Inflammatory macrophage treated with lipopolysaccharide for 1 hour (primary cell): ENCODE measurements at regions not wholly inside any gene's neighbourhood (a gene's known extent, or its start where the extent isn't known, plus 50 kb on each side); places are given as distances from the start of the nearest gene placed in this dataset.
"Not testable (repeated sequence)": the region's sequence is repeated elsewhere in the genome, so short reads cannot be mapped to it uniquely, and the experiment has no call there.

ENCODE experiments used
- DNase-seq, 2 donors: peaks; one replicate each; pipeline ENCODE4 v3.0.0-alpha.2; 2020 to 2022

DNA sequence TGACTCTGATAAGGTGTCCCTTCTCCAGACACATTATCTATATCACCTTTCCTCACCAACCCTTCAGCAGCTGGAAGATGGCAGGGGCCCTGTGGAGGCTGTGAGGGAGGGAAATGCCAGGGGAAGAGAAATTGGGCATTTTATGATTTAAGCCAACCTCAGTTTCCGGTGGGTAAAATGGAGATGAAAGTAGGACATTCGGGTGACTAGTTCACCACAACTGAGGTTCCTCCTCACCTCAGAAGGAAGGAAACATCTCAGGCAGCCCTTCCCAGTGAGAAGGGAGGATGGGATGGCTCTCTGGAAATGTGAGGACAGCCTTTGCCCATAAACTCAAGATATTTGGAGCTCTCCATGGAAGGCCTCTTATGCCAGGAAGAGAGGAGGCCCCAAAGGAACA, 251.5 kb downstream of the MID1IP1 start:
- DNase-seq, result no peak

- no peak for DNase-seq
These were observed 257.5 kb downstream of the MID1IP1 start for GRCh38 chrX:39058724-39059123.

- DNase-seq, result no peak
These were observed 258.6 kb downstream of the MID1IP1 start for GRCh38 chrX:39059866-39060265.

DNA sequence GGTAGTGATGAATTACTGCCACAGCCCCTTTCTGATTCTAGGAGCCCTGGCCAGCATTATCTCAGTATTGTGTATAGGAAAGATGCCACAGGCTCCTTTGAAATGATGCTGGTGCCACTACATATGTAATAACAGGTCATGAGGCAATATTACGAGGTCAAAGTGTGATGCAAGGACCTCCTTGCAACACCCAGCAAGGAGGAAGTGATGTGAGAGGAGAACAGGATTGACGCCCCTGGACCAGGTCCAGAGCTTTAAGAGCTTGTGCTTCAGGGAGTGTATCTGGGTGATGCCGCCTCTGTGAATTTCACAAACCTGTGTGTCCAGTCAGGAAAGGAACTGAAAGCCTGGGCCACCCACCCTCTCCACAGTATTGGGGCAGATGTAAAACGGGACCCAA, 261.8 kb downstream of the MID1IP1 start:
- peak; percentile 75 to 86 for DNase-seq

DNA sequence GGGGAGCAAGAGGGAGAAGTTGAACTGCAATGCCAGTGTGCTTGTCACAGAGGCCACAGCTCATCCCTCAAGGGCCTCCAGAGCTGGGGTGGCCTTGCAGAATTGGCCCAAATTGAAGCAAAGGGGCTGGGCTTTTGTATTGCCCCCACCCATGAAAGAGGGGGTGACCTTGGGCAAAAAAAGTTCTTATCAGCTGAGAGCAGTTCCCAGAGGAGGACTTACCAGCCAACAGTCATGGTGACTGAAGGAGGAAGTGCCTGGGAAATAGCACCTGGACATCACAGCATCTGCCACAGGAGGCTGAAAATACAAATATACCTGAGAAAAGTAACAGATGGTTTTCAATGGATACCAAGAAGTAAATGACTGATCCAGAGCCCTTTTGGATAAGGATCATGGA, 262.4 kb downstream of the MID1IP1 start:
- no peak for DNase-seq

GRCh38 chrX:39065051-39065871, 264.0 kb downstream of the MID1IP1 start:
- DNase-seq, result no peak

DNA sequence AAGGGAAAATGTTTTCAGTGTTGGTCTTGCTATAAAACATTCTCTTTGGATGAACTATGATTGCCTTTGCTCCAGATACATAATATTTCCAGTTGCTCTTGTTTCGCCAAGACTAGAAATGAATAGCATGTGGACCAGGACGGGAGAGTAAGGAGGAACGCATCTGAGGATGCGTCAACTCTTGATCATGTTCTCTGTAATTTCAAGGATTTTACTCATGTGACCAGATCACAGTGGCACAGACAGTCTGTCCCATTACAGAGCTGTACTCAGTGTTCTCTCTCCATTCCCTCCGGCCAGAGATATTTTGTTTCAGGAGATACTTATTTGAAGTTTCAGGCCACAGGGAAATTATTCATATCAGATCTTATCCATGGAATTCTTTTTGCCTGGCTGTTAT, 266.6 kb downstream of the MID1IP1 start:
- DNase-seq, result no peak

DNA sequence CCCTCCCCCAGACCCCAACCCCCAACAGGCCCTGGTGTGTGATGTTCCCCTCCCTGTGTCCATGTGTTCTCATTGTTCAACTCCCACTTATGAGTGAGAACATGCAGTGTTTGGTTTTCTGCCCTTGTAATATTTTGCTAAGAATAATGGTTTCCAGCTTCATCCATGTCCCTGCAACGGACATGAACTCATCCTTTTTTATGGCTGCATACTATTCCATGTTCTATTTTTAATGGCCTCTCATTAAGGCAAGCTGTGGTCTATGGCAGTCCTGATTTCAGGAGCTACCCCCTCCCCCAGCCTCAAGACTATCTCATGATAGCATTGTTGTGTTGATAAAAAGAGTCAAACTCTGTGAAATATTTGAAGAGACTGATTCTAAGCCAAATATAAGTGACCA, 267.4 kb downstream of the MID1IP1 start:
- not testable (repeated sequence) for DNase-seq

DNA sequence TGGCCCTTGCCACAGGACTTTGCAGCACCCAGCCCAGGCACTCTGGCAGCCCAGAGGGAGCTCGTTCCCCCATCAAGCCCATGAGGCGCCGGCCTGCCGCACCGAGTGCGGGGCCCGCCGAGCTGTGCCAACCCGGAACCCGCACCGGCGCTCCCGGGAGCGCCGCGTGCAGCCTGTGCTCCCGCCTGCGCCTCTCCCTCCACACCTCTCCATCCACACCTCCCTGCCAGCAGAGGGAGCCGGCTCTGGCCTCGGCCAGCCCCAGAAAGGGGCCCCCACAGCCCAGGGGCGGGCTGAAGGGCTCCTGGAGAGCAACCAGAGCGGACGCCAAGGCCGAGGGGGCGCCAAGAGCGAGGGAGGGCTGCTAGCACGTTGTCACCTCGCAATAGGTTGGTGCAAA, 268.8 kb downstream of the MID1IP1 start:
- DNase-seq, result no peak

DNA sequence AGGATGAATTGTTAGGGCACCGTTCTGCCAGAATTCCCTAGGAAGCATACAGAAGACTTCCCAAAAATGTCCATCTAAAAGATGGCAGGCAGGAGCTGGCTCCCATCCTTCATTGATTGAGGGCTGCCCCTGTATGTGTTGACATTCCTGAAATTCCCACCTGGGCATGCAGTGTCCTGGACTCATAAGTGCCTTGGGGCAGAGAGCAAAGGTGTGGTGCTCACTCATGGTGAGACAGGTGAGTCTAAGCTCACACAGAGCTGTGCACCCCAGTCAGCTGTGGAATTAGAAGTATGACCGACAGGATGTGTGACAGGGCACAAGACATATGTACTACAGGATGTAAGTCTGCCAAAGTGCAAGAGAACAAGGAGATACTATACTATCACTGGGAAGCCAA, 271.9 kb downstream of the MID1IP1 start:
- no peak for DNase-seq

GRCh38 chrX:39096599-39096998, 295.3 kb downstream of the MID1IP1 start:
- DNase-seq, result no peak

DNA sequence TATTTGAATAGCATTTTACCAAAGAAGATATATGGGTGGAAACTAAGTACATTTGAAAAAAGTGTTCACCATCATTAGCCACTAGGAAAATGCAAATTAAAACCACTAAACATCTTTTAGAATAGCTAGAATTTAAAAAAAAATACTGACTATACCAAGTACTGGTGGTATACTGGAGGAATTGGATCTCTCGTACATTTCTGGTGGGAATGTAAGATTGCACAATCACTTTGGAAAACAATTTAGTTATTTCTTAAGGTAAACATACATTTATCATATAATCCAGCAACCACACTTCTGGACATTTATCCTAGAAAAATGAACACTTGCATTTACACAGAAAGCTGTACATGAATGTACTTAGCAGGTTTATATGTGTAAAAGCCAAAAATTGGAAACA, 303.5 kb downstream of the MID1IP1 start:
- no peak for DNase-seq

DNA sequence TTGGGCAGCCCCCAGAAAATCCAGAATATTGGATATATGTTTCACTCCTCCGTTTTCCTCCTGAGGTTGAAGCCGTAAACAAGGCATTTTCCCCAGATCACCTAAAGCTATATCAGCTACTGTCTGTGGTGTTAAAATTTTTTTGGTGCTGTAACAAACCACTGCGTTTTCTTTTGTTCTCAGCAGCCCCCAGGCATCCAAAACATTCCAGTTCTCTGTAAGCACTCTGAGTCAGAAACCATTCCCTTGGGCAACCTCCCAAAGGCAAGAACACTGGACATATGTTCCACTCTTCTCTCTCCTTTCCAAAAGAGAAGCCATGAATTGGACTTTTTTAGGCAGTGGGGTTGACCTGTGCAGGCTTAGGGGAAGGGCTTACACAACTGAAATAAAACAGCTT, 310.9 kb downstream of the MID1IP1 start:
- no peak for DNase-seq

DNA sequence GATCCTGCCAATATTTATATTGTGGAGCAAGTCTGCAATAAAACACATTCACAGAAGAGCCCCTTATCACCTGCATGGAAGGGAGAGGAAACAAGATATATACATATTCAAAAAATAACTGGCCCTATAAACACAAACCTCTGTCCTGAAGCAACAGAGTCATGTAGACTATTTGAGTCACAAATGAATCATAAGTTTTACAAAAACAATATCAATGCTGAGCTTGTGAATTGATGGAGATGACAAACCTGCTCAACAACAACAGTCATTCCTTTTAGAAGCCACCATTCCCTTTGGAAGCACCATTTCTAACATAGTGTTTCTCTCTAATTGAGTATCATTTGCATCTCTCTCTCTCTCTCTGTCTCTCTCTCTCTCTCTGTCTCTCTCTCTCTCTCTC, 313.9 kb downstream of the MID1IP1 start:
- no peak for DNase-seq

DNA sequence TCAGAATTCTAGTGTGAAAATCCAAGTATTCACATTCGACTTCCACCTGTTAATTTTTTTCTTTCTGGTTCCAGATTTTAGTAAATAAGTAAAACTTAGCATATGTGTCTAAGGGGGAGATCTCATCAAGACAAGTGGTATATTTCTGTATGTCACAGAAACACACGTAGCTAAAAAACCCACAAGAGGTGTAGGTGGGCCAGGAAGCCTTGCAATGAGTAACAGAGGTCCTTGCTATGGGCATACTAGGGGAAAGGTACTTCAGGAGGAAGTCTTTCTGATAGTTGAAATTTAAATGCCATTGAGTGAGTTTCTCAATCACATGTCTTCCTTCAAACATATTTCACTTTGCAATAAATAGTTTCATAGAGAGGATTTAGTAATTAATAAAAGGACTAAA, 315.8 kb downstream of the MID1IP1 start:
- DNase-seq, result peak in 1 of 2 donors; percentile 12

GRCh38 chrX:39121903-39122302, 320.6 kb downstream of the MID1IP1 start:
- DNase-seq, result no peak

DNA sequence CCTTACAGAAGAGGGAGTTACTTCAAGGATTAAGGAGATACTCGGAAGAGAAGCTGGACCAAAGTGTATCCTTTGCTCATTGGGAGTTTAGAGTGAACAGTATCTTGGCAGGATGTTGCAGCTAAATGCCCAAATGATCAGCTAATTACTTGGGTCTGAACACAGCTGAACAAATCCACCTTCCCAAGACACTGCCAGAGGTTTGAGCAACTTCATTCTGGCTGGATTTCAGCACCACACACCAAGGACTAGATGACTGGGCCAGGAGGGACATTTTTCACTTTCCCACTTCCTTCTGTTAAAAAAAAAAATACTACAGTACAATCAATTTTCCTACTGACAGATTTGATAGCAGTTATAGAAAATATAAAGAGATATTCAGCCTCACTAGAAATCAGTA, 324.6 kb downstream of the MID1IP1 start:
- no peak for DNase-seq

DNA sequence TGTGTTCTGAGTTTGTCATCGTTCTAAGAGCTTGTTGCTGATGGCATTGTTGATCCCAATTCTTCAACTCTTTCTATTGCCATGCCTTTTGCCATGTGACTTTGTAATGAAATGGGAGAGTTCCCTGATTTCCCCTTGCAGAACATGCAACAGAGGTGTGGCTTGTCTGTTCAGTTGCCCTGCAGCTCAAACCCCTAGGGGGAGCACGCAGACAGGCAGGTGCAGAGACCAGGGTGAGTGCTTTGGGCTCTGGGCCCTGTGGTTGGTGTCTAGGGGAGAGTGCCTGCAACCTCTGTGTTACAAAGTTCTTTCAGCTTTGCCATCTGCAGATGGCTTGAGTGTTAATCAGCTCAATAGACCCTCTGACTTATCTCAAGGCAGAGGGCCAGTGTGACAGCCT, 332.7 kb downstream of the MID1IP1 start:
- DNase-seq, result peak; percentile 7 to 32

GRCh38 chrX:39137363-39137954, 336.2 kb downstream of the MID1IP1 start:
- no peak for DNase-seq

DNA sequence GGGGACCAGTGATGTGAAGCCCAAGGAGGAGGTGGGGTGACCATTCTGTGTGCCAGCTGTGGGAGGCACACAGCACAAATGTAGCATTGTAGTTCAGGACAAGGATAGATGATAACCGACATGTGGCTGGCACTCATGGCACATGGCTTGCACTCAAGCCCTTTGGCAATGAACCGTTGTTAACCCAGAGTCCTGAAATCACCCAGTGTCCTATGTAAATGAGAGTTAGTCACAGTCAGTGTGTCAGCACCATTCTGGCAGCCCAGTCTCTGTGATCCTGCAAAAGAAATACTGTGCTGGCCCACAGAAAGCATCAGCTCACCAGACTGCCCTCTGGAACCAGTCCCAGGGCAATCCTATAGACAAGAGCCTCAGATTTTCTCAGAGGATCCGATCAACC, 339.3 kb downstream of the MID1IP1 start:
- DNase-seq, result no peak

- peak; percentile 50 to 59 for DNase-seq
These were observed 343.1 kb downstream of the MID1IP1 start for GRCh38 chrX:39144323-39144722.

- DNase-seq, result peak; percentile 71 to 83
These were observed 343.7 kb downstream of the MID1IP1 start for GRCh38 chrX:39144956-39145355.

GRCh38 chrX:39145859-39146258, 344.6 kb downstream of the MID1IP1 start:
- DNase-seq, result no peak

GRCh38 chrX:39149761-39150160, 348.5 kb downstream of the MID1IP1 start:
- DNase-seq, result peak; percentile 55 to 81

DNA sequence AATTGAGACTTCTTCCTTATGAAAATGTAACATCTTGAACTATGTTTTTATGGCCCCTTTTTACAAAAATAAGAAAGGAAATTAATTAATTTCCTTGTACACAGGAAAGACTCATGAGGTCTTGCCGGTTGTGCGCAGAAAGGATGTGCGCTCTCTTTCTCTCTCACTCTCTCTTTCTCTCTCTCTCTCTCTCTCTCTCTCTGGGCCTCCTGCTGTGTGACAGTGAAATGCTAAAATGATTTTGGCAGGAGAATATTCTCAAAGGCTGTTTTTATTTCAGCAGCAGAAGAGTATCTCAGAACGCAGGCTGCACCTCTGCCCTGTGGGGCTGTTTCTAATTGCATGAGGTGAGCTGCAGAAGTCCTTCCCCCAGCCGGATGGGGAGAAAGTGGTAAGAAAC, 349.0 kb downstream of the MID1IP1 start:
- no peak for DNase-seq
